PFSK-1 (cell line): ENCODE measurements at regions not wholly inside any gene's neighbourhood (a gene's known extent, or its start where the extent isn't known, plus 50 kb on each side); places are given as distances from the start of the nearest gene placed in this dataset.

Source experiments
- FOXP2 ChIP-seq: optimal IDR thresholded peaks from 2 replicates; pipeline ENCODE3; 2011; ENCODE audit warnings: borderline replicate concordance, control low read depth, inconsistent platforms; ENCODE audit not compliant: insufficient read depth; ENCODE audit errors: extremely low read length, extremely low read depth
- POLR2AphosphoS5 ChIP-seq: IDR thresholded peaks from 2 replicates; pipeline ENCODE4 v1.6.1; 2012; ENCODE audit warnings: low read depth, mild to moderate bottlenecking, control low read depth, low read length, moderate library complexity
- SIN3A ChIP-seq: IDR thresholded peaks from 2 replicates; pipeline ENCODE4 v1.6.1; 2012; ENCODE audit warnings: mild to moderate bottlenecking, low read length, moderate library complexity, borderline replicate concordance; ENCODE audit not compliant: insufficient read depth
- TAF1 ChIP-seq: IDR thresholded peaks from 2 replicates; pipeline ENCODE4 v1.6.1; 2012; ENCODE audit warnings: low read length, control low read depth, borderline replicate concordance; ENCODE audit not compliant: insufficient read depth
- TF ChIP-seq, protein P1 (sequence below), 2 experiments: IDR thresholded peaks; 2 replicates each; pipeline versions ENCODE4 v1.6.1 to v1.8.0; 2011 to 2012; ENCODE audit warnings: low read depth in 2 of 2, low read length in 2 of 2, control low read depth in 1 of 2, inconsistent platforms in 1 of 2, mild to moderate bottlenecking in 1 of 2, moderate library complexity in 1 of 2; ENCODE audit not compliant: insufficient read depth in 1 of 2

GRCh38 chr2:76175295-76175694 lies 464.6 kb upstream of the GCFC2 start:
- TF ChIP-seq, protein P1, sequence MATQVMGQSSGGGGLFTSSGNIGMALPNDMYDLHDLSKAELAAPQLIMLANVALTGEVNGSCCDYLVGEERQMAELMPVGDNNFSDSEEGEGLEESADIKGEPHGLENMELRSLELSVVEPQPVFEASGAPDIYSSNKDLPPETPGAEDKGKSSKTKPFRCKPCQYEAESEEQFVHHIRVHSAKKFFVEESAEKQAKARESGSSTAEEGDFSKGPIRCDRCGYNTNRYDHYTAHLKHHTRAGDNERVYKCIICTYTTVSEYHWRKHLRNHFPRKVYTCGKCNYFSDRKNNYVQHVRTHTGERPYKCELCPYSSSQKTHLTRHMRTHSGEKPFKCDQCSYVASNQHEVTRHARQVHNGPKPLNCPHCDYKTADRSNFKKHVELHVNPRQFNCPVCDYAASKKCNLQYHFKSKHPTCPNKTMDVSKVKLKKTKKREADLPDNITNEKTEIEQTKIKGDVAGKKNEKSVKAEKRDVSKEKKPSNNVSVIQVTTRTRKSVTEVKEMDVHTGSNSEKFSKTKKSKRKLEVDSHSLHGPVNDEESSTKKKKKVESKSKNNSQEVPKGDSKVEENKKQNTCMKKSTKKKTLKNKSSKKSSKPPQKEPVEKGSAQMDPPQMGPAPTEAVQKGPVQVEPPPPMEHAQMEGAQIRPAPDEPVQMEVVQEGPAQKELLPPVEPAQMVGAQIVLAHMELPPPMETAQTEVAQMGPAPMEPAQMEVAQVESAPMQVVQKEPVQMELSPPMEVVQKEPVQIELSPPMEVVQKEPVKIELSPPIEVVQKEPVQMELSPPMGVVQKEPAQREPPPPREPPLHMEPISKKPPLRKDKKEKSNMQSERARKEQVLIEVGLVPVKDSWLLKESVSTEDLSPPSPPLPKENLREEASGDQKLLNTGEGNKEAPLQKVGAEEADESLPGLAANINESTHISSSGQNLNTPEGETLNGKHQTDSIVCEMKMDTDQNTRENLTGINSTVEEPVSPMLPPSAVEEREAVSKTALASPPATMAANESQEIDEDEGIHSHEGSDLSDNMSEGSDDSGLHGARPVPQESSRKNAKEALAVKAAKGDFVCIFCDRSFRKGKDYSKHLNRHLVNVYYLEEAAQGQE (IDR thresholded peaks at IDR 0.05; ENCODE audit: insufficient read depth in 1 of 2, low read depth in 2 of 2, low read length in 2 of 2), result no peak
- TF ChIP-seq POLR2AphosphoS5 (no peak), FOXP2 (no peak), SIN3A (no peak), TAF1 (no peak)

DNA sequence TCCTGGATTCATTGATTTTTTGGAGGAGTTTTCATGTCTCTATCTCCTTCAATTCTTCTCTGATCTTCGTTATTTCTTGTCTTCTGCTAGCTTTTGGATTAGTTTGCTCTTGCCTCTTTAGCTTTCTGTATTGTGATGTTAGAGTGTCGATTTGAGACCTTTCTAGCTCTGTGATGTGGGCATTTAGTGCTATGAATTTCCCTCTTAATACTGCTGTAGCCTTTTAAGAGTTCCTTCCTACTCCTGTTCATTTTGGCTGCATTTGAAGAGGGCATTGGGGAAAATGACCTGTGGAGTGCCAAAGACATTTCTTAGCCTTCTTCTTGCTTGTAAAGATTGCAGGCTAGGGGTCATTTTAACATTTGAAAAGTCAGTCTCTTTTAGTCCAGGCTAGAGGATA lies 463.8 kb upstream of the GCFC2 start:
- TF ChIP-seq POLR2AphosphoS5, result no peak
- TF ChIP-seq SIN3A, result no peak
- TF ChIP-seq TAF1, result no peak
- TF ChIP-seq FOXP2, result no peak
- TF ChIP-seq, protein P1 (IDR thresholded peaks at IDR 0.05; ENCODE audit: insufficient read depth in 1 of 2, low read depth in 2 of 2, low read length in 2 of 2), result no peak

- TF ChIP-seq SIN3A (no peak), POLR2AphosphoS5 (no peak), FOXP2 (no peak), TAF1 (no peak)
- TF ChIP-seq, protein P1 (IDR thresholded peaks at IDR 0.05; ENCODE audit: insufficient read depth in 1 of 2, low read depth in 2 of 2, low read length in 2 of 2), result no peak
Measured at GRCh38 chr2:76170856-76171255, 460.1 kb upstream of the GCFC2 start.

- TF ChIP-seq TAF1, result no peak
- TF ChIP-seq, protein P1 (IDR thresholded peaks at IDR 0.05; ENCODE audit: insufficient read depth in 1 of 2, low read depth in 2 of 2, low read length in 2 of 2), result no peak
- TF ChIP-seq FOXP2, result no peak
- TF ChIP-seq POLR2AphosphoS5, result no peak
- TF ChIP-seq SIN3A, result no peak
Measured at GRCh38 chr2:76170009-76170384, 459.3 kb upstream of the GCFC2 start.

DNA sequence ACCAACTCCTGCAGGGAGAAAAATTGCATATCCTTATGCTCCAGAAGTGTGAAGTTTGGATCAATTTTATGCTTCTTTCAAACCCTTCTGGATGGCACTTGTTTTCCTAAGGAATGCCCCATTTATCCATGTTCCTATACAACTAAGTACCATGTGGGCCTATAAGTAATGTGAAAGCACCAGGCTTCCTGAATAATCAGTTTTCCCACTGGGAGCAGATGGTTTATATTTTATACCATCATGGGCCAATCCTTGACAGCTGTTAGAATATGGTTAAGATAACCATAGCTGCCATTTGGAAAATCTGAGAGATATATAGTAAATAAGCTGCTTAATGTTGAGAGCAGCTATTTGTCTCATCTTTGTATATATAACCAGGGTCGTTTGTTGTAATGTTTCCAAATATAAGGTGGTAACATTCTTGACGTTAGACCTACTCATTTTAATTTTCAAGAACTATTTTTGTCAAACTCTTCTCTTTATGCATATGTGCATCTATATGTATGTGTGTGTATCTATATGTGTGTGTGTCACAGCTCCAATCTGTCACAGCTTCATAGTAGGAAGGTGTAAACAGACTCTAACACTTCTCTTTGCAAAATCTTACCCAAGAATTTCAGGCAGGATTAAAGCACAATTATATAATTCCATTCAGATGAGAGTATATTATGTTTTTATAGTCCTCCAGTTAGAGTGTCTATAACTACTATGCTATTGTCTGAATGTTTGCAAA lies 458.7 kb upstream of the GCFC2 start:
- TF ChIP-seq, protein P1 (IDR thresholded peaks at IDR 0.05; ENCODE audit: insufficient read depth in 1 of 2, low read depth in 2 of 2, low read length in 2 of 2), result no peak
- no peak for TF ChIP-seq FOXP2
- TF ChIP-seq TAF1, result no peak
- no peak for TF ChIP-seq POLR2AphosphoS5
- TF ChIP-seq SIN3A, result no peak
